GM23338 (cell line): ENCODE measurements at regions not wholly inside any gene's neighbourhood (a gene's known extent, or its start where the extent isn't known, plus 50 kb on each side); places are given as distances from the start of the nearest gene placed in this dataset.

Experiments
- ATAC-seq: fragments of 200-7000 bp; cut with Tn5 transposase; 3 replicates; pipeline ENCODE4 v1.9.1; 2020
- DNase-seq: peaks from one replicate; pipeline ENCODE4 v3.0.0-alpha.2; 2015; ENCODE audit warnings: low spot score
- H2AFZ ChIP-seq: fragments of 200-600 bp; sonication (generic); 2 replicates; pipeline ENCODE4 v1.8.0; 2016; ENCODE audit warnings: antibody characterized with exemption, mild to moderate bottlenecking, moderate library complexity
- H3F3A ChIP-seq: fragments of 200-600 bp; sonication (generic); replicated peaks from 2 replicates; pipeline ENCODE4 v1.8.0; 2017; ENCODE audit warnings: antibody characterized with exemption, mixed run types, low read depth
- H3K27ac ChIP-seq: fragments of 200-600 bp; sonication (generic); 2 replicates; pipeline ENCODE4 v1.6.1; 2016; ENCODE audit warnings: low read depth
- H3K27me3 ChIP-seq: fragments of 200-600 bp; sonication (generic); 2 replicates; pipeline ENCODE4 v1.8.0; 2016; ENCODE audit warnings: mild to moderate bottlenecking, mixed run types, moderate library complexity; ENCODE audit not compliant: insufficient read depth
- H3K36me3 ChIP-seq: fragments of 200-600 bp; sonication (generic); 2 replicates; pipeline ENCODE4 v1.8.0; 2016; ENCODE audit warnings: mild to moderate bottlenecking; ENCODE audit not compliant: insufficient read depth
- H3K4me1 ChIP-seq: fragments of 200-600 bp; sonication (generic); 2 replicates; pipeline ENCODE4 v1.8.0; 2016; ENCODE audit warnings: mild to moderate bottlenecking, moderate library complexity; ENCODE audit not compliant: insufficient read depth
- H3K4me2 ChIP-seq: fragments of 200-600 bp; sonication (generic); 2 replicates; pipeline ENCODE4 v1.7.1; 2017; ENCODE audit warnings: mixed run types
- H3K4me3 ChIP-seq: fragments of 200-600 bp; sonication (generic); 2 replicates; pipeline ENCODE4 v1.6.1; 2016; ENCODE audit warnings: mixed run types
- H3K79me2 ChIP-seq: fragments of 200-600 bp; sonication (generic); replicated peaks from 2 replicates; pipeline ENCODE4 v1.8.0; 2017; ENCODE audit warnings: mild to moderate bottlenecking; ENCODE audit not compliant: insufficient read depth
- H3K9me2 ChIP-seq: fragments of 200-600 bp; sonication (generic); 2 replicates; pipeline ENCODE4 v1.8.0; 2017; ENCODE audit not compliant: insufficient read depth
- H4K20me1 ChIP-seq: fragments of 200-600 bp; sonication (generic); replicated peaks from 2 replicates; pipeline ENCODE4 v1.8.0; 2017; ENCODE audit warnings: mild to moderate bottlenecking; ENCODE audit not compliant: insufficient read depth
- H3K27ac Mint-ChIP-seq: 2 replicates; pipeline ENCODE4 v1.8.0; 2020; ENCODE audit warnings: inconsistent platforms, mild to moderate bottlenecking, moderate library complexity, mixed read lengths
- H3K27me3 Mint-ChIP-seq: 3 replicates; pipeline ENCODE4 v1.8.0; 2022; ENCODE audit warnings: low read depth, mild to moderate bottlenecking, moderate library complexity, mixed read lengths, inconsistent platforms; ENCODE audit not compliant: insufficient read depth, poor library complexity
- H3K36me3 Mint-ChIP-seq: 3 replicates; pipeline ENCODE4 v1.8.0; 2021; ENCODE audit warnings: low read depth, mild to moderate bottlenecking, inconsistent platforms, moderate library complexity, mixed read lengths
- H3K4me1 Mint-ChIP-seq: 3 replicates; pipeline ENCODE4 v1.8.0; 2020; ENCODE audit warnings: mild to moderate bottlenecking, inconsistent platforms, mixed read lengths
- H3K4me3 Mint-ChIP-seq: 3 replicates; pipeline ENCODE4 v1.8.0; 2021; ENCODE audit warnings: moderate library complexity, mild to moderate bottlenecking, inconsistent platforms, mixed read lengths
- H3K9me3 Mint-ChIP-seq: 3 replicates; pipeline ENCODE4 v1.8.0; 2020; ENCODE audit warnings: moderate library complexity, mild to moderate bottlenecking, inconsistent platforms, mixed read lengths
- CREB1 ChIP-seq: fragments of 250-450 bp; sonication (Bioruptor Pico); IDR thresholded peaks from 2 replicates; pipeline ENCODE4 v1.5.0; 2020; ENCODE audit warnings: low read depth, mild to moderate bottlenecking, moderate library complexity
- CTCF ChIP-seq, 2 experiments: fragments of 200-600 bp in 1 of 2; sonication (generic) in 1 of 2; conservative IDR thresholded peaks; 2 replicates each; pipeline versions ENCODE4 v1.5.1 to v1.6.1; 2016 to 2017; ENCODE audit warnings: antibody characterized with exemption in 2 of 2, low read depth in 2 of 2, mild to moderate bottlenecking in 2 of 2, moderate library complexity in 1 of 2
- ETS1 ChIP-seq: IDR thresholded peaks from 2 replicates; pipeline ENCODE4 v1.6.1; 2016; ENCODE audit warnings: antibody characterized with exemption
- EZH2phosphoT487 ChIP-seq: fragments of 200-600 bp; sonication (generic); IDR thresholded peaks from one replicate; pipeline ENCODE4 v1.8.1; 2018; ENCODE audit warnings: antibody characterized with exemption; ENCODE audit not compliant: unreplicated experiment
- JUNB ChIP-seq: IDR thresholded peaks from one replicate; pipeline ENCODE4 v1.6.1; 2016; ENCODE audit warnings: antibody characterized with exemption; ENCODE audit not compliant: unreplicated experiment
- NANOG ChIP-seq: IDR thresholded peaks from 2 replicates; pipeline ENCODE4 v1.6.1; 2016; ENCODE audit warnings: antibody characterized with exemption, borderline replicate concordance
- REST ChIP-seq: IDR thresholded peaks from one replicate; pipeline ENCODE4 v1.6.1; 2018; ENCODE audit warnings: antibody characterized with exemption; ENCODE audit not compliant: unreplicated experiment
- STAT1 ChIP-seq: IDR thresholded peaks from one replicate; pipeline ENCODE4 v1.6.1; 2016; ENCODE audit warnings: antibody characterized with exemption; ENCODE audit not compliant: unreplicated experiment
- ZNF114 ChIP-seq: fragments of 250-450 bp; sonication (Bioruptor Pico); IDR thresholded peaks from 2 replicates; pipeline ENCODE4 v1.5.0; 2020; ENCODE audit warnings: mild to moderate bottlenecking, moderate library complexity
- ZNF331 ChIP-seq: fragments of 250-450 bp; sonication (Bioruptor Pico); IDR thresholded peaks from 2 replicates; pipeline ENCODE4 v1.5.0; 2020; ENCODE audit warnings: low read depth, mild to moderate bottlenecking, moderate library complexity
- ZNF462 ChIP-seq: fragments of 250-450 bp; sonication (Bioruptor Pico); IDR thresholded peaks from 2 replicates; pipeline ENCODE4 v1.5.0; 2020; ENCODE audit warnings: mild to moderate bottlenecking, moderate library complexity

GRCh38 chr11:81913793-81914192 is 819.9 kb downstream of the FAM181B start (continued):
- TF ChIP-seq NANOG = no peak
- no peak for TF ChIP-seq STAT1

DNA sequence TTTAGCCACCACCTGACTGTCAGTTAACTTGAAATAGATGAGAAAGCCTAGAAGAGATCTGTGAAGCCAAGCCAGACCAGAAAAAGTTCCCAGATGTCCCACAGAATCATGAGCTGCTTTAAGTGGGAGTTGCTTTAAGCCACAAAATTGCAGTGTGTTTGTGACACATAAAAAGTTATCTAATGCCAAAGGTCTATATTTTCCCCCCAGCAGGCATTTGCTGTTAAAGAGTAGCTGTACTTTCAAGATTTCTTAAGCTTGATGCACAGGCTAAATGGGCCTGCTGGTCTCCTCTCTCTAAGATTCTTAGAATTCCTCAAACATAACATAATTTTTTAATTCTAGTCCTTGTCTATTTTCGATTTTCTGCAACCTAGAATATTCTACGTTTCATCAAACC is 825.7 kb downstream of the FAM181B start:
- H3K36me3 ChIP-seq = no peaks in the 10 kb centered on the region
- Mint-ChIP-seq H3K4me1 (no peaks in the 10 kb centered on the region), H3K27ac (no peak overlapping the region), H3K4me3 (no peak overlapping the region), H3K9me3 (no peaks in the 10 kb centered on the region; the same call in 2 of the 3 replicates), H3K36me3 (no peaks in the 10 kb centered on the region), H3K27me3 (peaks cover 2% of the 10 kb centered on the region)
- no peak overlapping the region for H3K4me2 ChIP-seq
- DNase-seq (no peak), ATAC-seq (no peak)
- no peaks in the 10 kb centered on the region for H3K4me1 ChIP-seq
- 0 out of 2 replicates have a peak, but pooled peaks cover 5% of the 10 kb centered on the region for H3K9me2 ChIP-seq
- H3K27ac ChIP-seq = no peak overlapping the region
- TF ChIP-seq ETS1 (no peak), EZH2phosphoT487 (no peak), STAT1 (no peak), JUNB (no peak), REST (no peak), ZNF331 (no peak), CREB1 (CRISPR knock-in tag) (no peak), ZNF114 (CRISPR knock-in tag) (no peak), CTCF (conservative IDR thresholded peaks at IDR 0.05; ENCODE audit: low read depth in 2 of 2) (no peak), ZNF462 (CRISPR knock-in tag) (no peak)
- no peaks in the 10 kb centered on the region for H3F3A ChIP-seq
- no peaks in the 10 kb centered on the region for H4K20me1 ChIP-seq
- H3K4me3 ChIP-seq = no peak overlapping the region
- no peak overlapping the region for H2AFZ ChIP-seq
- H3K79me2 ChIP-seq = no peaks in the 10 kb centered on the region
- no peaks in the 10 kb centered on the region for H3K27me3 ChIP-seq
